IPS DF 6.9 (cell line): ENCODE measurements at regions not wholly inside any gene's neighbourhood (a gene's known extent, or its start where the extent isn't known, plus 50 kb on each side); places are given as distances from the start of the nearest gene placed in this dataset.

ENCODE experiments used
- DNase-seq: peaks from one replicate; pipeline ENCODE4 v3.0.0-alpha.2; 2013; ENCODE audit warnings: low read depth, low spot score
- H3K27ac ChIP-seq: one replicate; pipeline ENCODE4 v1.5.1; 2013; ENCODE audit warnings: low read length, control low read depth
- H3K27me3 ChIP-seq: 2 replicates; pipeline ENCODE4 v1.6.1; 2013; ENCODE audit warnings: mild to moderate bottlenecking, low read length; ENCODE audit not compliant: control insufficient read depth, insufficient read depth
- H3K36me3 ChIP-seq: 2 replicates; pipeline ENCODE4 v1.6.1; 2013; ENCODE audit warnings: low read length; ENCODE audit not compliant: control insufficient read depth, insufficient read depth
- H3K4me1 ChIP-seq: 2 replicates; pipeline ENCODE4 v1.6.1; 2013; ENCODE audit warnings: low read length; ENCODE audit not compliant: control insufficient read depth, insufficient read depth
- H3K4me3 ChIP-seq: 2 replicates; pipeline ENCODE4 v1.5.1; 2013; ENCODE audit warnings: mild to moderate bottlenecking, low read length
- H3K9me3 ChIP-seq: 2 replicates; pipeline ENCODE4 v1.6.1; 2013; ENCODE audit warnings: low read length, inconsistent platforms; ENCODE audit not compliant: control insufficient read depth, insufficient read depth
- WGBS: extraction: QIAGEN DNeasy Blood & Tissue Kit; methylation state at CpG from one replicate; pipeline ENCODE4 v1.1.7; 2013; ENCODE audit warnings: mixed read lengths, missing lambda C conversion rate; ENCODE audit not compliant: insufficient read length, insufficient coverage; 5-methylcytosine and 5-hydroxymethylcytosine counted together

DNA sequence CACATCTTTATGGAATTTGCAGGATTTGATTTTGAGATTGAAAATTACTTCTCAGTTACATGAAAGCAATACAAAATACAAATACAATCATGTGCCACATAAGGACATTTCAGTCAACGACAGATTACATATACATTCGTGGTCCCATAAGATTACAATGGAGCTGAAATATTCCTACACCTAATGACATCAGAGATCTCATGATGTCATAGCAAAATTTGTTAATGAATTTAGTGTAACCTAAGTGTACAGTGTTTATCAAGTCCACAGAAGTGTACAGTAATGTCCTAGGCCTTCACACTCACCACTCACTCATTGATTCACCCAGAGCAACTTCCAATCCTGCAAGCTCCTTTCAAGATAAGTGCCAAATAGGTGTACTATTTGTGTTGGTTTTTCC lies 126.5 kb downstream of the GPAM start:
- H3K27ac ChIP-seq, result no peak overlapping the region
- H3K36me3 ChIP-seq, result no peaks in the 10 kb centered on the region
- no peaks in the 10 kb centered on the region for H3K9me3 ChIP-seq
- no CpG with 5 or more reads among the region's 2 CpGs for WGBS
- no peak for DNase-seq
- no peaks in the 10 kb centered on the region for H3K27me3 ChIP-seq
- no peaks in the 10 kb centered on the region for H3K4me1 ChIP-seq
- H3K4me3 ChIP-seq, result no peak overlapping the region

DNA sequence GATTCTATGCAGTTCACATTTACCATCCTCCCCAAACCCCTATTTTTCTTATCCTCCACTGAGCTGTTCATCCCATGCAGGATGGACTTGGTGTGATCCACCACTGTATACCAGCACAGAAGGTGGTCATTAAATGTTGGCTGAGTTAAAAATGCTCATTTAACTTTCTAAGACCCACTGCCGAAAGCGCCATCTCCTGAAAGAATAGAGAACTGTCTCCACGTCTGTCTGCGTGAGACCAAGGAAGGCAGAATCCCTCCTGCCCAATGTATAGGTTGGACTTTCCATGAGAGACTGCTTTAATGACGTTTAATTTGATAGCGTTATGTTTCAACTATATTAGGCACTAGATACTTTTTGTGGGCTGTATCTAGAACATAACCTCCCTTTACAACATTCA lies 124.3 kb downstream of the GPAM start:
- H3K36me3 ChIP-seq, result no peaks in the 10 kb centered on the region
- no peak overlapping the region for H3K27ac ChIP-seq
- H3K27me3 ChIP-seq, result no peaks in the 10 kb centered on the region
- WGBS, result no CpG with 5 or more reads among the region's 6 CpGs
- H3K4me3 ChIP-seq, result no peak overlapping the region
- no peaks in the 10 kb centered on the region for H3K9me3 ChIP-seq
- H3K4me1 ChIP-seq, result no peaks in the 10 kb centered on the region
- DNase-seq, result peak; percentile 11

DNA sequence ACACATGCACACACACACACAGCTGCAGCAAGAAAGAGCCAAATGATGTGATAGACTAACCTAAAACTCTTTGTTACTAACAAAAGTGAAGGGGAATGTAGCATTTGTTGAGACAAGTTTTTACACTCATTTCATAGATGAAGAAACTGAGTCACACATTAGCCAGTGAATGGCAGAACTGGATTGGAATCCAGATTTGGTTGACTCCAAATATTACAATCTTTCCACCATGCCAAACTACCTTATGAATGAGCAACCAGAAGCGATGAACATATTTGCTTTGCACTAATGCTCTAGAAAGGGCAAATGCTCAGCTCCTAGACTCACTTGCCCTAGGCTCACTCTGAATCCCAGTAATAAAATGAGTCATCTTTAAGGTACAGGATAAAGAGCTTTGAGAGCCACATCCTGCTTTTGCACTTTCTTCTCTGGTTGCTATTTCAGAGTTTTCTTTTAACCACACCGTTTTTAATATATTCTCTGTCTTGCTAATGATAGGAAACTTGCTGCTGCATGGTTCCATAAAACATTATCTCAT lies 111.9 kb downstream of the GPAM start:
- no peaks in the 10 kb centered on the region for H3K9me3 ChIP-seq
- no peaks in the 10 kb centered on the region for H3K27me3 ChIP-seq
- WGBS, result no CpG with 5 or more reads among the region's 2 CpGs
- H3K4me1 ChIP-seq, result no peaks in the 10 kb centered on the region
- no peak overlapping the region for H3K4me3 ChIP-seq
- H3K36me3 ChIP-seq, result no peaks in the 10 kb centered on the region
- H3K27ac ChIP-seq, result no peak overlapping the region
- DNase-seq, result no peak

DNA sequence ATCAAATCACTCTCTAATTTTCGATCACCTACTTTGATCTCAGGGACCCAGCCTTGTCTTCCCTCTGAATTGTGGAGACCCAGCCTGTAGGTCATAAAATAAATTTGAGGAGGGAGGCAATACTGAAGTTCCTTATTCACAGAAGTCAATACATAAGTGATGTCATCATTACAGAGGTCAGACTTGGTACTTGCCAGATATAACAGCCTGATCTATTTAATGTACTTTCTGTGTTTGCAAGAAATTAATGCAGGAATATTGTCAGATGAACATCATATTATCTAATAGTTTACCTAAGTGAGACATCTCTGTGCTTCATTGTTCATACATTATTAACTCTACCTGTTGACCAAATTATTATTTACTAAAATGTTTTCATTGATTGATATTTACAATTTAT lies 105.6 kb downstream of the GPAM start:
- H3K9me3 ChIP-seq, result no peaks in the 10 kb centered on the region
- no peaks in the 10 kb centered on the region for H3K27me3 ChIP-seq
- H3K4me1 ChIP-seq, result no peaks in the 10 kb centered on the region
- H3K36me3 ChIP-seq, result no peaks in the 10 kb centered on the region
- no CpG with 5 or more reads among the region's 1 CpG for whole genome bisulfite sequencing
- H3K27ac ChIP-seq, result no peak overlapping the region
- DNase-seq, result no peak
- no peak overlapping the region for H3K4me3 ChIP-seq

DNA sequence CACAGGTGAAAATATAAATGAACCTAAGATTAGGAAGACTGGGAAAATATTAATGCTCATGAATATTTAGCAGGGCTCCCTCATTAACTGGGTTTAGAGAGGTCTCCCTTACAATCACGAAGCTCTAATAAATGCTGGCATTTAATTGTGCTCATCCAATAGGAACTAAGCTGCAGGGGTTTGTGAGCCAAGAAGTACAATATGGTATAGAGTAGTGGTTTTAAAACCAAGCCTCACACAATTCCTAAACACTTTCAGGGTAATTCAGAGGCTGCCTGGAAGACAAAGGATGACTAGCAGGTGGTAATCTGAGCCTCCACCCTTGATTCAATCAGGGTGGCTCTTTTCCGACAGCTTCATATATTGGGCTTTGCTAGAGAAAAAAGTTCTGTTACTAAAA lies 103.3 kb downstream of the GPAM start:
- Histone ChIP-seq H3K4me1 (no peaks in the 10 kb centered on the region), H3K4me3 (no peak overlapping the region), H3K36me3 (no peaks in the 10 kb centered on the region), H3K9me3 (no peaks in the 10 kb centered on the region), H3K27me3 (no peaks in the 10 kb centered on the region; the same call in 1 of the 2 replicates), H3K27ac (no peak overlapping the region)
- DNase-seq, result no peak
- WGBS, result no CpG with 5 or more reads among the region's 2 CpGs

DNA sequence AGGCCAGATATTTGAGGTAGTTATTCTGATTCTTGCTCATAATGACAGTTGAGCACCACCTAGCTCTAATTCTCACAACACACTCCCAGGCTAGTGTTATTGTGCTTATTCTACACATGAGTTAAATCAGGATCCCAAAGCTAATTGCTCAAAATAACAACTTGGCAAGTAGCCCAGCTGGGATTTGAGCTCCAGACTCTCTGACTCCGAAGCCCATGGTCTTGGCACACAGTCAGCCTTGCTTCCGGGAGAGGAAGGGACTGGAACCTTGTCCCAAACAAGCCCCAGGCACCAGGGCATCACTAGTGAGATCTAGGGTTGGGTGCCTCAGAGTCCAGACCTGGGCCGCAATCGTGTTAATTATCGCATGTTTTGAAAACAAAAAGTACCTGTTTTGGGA lies 101.4 kb downstream of the GPAM start:
- DNase-seq, result no peak
- H3K27me3 ChIP-seq, result no peaks in the 10 kb centered on the region; the same call in 1 of the 2 replicates

DNA sequence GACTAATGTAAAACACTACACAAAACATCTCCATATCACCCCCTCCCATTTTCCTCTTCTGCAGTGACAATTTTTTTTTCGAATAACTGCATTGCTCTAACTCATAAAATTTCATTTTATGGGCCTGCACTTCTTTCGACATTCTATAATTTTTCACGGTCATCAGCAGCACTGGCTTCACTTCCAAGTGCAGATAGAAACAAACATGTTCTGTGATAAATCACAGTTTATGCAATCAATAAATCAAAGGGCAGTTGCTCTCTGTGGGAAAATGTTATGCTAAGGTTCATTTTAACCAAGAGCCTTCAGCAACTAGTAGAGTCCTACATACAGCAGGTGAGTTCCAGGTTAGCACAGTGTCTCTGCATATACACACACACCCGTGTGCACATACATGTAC lies 100.1 kb downstream of the GPAM start:
- Histone ChIP-seq H3K27ac (no peak overlapping the region), H3K9me3 (no peaks in the 10 kb centered on the region), H3K4me3 (no peak overlapping the region), H3K36me3 (no peaks in the 10 kb centered on the region), H3K4me1 (no peaks in the 10 kb centered on the region), H3K27me3 (no peaks in the 10 kb centered on the region; the same call in 1 of the 2 replicates)
- DNase-seq, result no peak
- WGBS, result 100% methylated on average over 1 of the region's 4 CpGs

More for the DNA sequence above, 101.4 kb downstream of the GPAM start:
- Histone ChIP-seq H3K36me3 (no peaks in the 10 kb centered on the region), H3K4me1 (no peaks in the 10 kb centered on the region), H3K4me3 (no peak overlapping the region), H3K9me3 (no peaks in the 10 kb centered on the region), H3K27ac (no peak overlapping the region)
- WGBS, result no CpG with 5 or more reads among the region's 5 CpGs

DNA sequence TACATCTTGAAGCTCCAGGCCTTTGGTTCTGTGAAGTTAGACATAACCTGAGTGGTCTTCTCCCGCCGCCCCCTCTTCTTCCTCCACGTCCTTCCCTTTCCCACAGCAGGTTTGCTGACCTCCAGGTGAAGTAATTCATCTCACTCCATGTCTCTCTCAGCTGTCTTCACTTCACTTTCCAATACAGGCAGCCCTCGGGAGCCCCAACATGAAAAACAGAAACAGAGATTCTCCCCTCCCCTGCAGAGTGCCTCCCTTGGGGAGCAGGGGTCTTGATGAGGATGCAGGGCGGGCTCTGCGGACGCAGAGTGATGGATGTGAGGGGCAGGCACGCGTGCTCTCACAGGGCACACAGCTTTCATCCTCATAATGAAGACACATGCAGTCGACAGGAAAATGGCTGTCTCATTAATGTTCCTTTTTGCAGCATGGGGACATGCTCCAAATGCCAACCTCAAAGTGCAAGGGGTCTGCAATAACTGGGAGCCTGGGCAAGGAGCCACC lies 95.6 kb downstream of the GPAM start:
- H3K27me3 ChIP-seq, result no peaks in the 10 kb centered on the region; the same call in 1 of the 2 replicates
- no peak overlapping the region for H3K27ac ChIP-seq
- no CpG with 5 or more reads among the region's 10 CpGs for WGBS
- no peak for DNase-seq
- H3K4me1 ChIP-seq, result no peaks in the 10 kb centered on the region
- H3K9me3 ChIP-seq, result no peaks in the 10 kb centered on the region
- no peak overlapping the region for H3K4me3 ChIP-seq
- no peaks in the 10 kb centered on the region for H3K36me3 ChIP-seq

DNA sequence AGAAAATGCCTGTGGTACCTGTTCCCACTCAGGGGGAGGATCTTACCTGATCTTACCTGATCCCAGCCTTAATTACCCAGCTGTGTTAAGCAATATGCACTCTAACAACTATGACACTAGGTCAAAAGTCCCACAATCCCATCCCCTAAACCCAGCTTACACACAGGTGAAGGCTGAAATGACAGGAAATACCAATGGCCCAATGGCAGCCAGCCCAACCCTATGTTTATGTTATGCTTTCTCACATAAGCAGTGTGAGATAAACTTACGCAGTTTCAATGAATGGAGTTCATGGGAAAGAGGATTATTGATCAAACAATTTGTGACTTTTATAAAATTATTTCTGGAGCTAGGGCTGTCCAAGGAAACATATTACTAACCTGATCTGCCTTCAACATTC lies 91.9 kb downstream of the GPAM start:
- no peaks in the 10 kb centered on the region for H3K36me3 ChIP-seq
- no peak overlapping the region for H3K4me3 ChIP-seq
- H3K27ac ChIP-seq, result no peak overlapping the region
- H3K4me1 ChIP-seq, result no peaks in the 10 kb centered on the region; the same call in 1 of the 2 replicates
- no peak for DNase-seq
- no peaks in the 10 kb centered on the region for H3K9me3 ChIP-seq
- WGBS, result no CpG with 5 or more reads among the region's 1 CpG
- H3K27me3 ChIP-seq, result no peaks in the 10 kb centered on the region

DNA sequence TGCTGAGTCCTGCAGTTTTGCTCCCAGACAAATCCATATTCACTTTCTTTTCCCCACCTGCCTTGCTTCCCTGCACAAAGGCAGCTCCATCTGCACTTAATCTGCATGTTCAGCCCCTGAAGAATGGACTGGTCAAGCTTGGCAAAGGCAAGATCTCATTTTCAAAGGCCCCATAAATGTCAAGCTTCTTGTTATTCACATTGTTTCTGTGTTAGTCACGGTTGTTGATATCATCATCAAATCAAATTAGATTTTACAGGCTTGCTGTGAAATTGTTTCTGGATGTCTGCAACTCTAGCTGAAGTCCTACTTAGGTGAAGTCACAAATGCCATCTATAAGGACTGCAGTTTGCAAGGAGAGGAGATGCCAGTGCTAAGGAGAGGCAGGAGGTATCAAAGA lies 91.0 kb downstream of the GPAM start:
- Histone ChIP-seq H3K27ac (no peak overlapping the region), H3K4me1 (no peaks in the 10 kb centered on the region; the same call in 1 of the 2 replicates), H3K36me3 (no peaks in the 10 kb centered on the region), H3K27me3 (no peaks in the 10 kb centered on the region), H3K9me3 (no peaks in the 10 kb centered on the region), H3K4me3 (no peak overlapping the region)
- DNase-seq, result no peak
- no CpG with 5 or more reads among the region's 1 CpG for WGBS

DNA sequence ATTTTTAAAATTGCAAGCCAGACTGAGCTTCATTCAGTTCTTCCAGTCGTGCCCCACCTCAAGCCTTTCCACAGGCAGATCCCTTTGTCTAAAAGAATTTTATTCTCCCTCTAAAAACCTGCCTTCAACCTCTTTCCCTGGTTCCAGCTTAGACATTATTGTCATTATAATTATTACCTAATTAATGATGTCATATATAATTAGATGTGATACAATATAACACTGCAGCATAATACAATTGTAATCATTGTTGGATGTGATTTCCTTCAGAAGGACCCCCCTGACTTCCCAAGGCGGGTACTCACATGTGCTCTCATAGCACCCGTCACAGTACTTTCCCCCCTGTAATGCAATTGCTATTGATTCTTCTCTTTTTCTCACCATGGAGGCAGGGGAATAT lies 88.6 kb downstream of the GPAM start:
- H3K4me3 ChIP-seq, result no peak overlapping the region
- no peaks in the 10 kb centered on the region for H3K9me3 ChIP-seq
- no peaks in the 10 kb centered on the region for H3K36me3 ChIP-seq
- H3K27me3 ChIP-seq, result no peaks in the 10 kb centered on the region
- H3K27ac ChIP-seq, result no peak overlapping the region
- no peaks in the 10 kb centered on the region; the same call in 1 of the 2 replicates for H3K4me1 ChIP-seq
- WGBS, result no CpG with 5 or more reads among the region's 3 CpGs
- no peak for DNase-seq
